NOMO-1 treated with DMSO at 0.1 percent for 48 hours (cell line): ENCODE measurements at regions not wholly inside any gene's neighbourhood (a gene's known extent, or its start where the extent isn't known, plus 50 kb on each side); places are given as distances from the start of the nearest gene placed in this dataset.

Source experiments
- DNase-seq: peaks from one replicate; lab custom pipeline; 2025; ENCODE audit not compliant: unreplicated experiment; lab: John Stamatoyannopoulos, UW

GRCh38 chr16:86207350-86207749 is 303.0 kb upstream of the FOXF1 start:
- no peak for DNase-seq

- DNase-seq: no peak
Measured at GRCh38 chr16:86209202-86209601, 301.1 kb upstream of the FOXF1 start.

GRCh38 chr16:86210403-86211193 is 299.7 kb upstream of the FOXF1 start:
- no peak for DNase-seq

- no peak for DNase-seq
Measured at GRCh38 chr16:86211265-86211664, 299.1 kb upstream of the FOXF1 start.

- no peak for DNase-seq
Measured at GRCh38 chr16:86211800-86212199, 298.5 kb upstream of the FOXF1 start.

GRCh38 chr16:86212706-86213436 is 297.5 kb upstream of the FOXF1 start:
- peak; percentile 54 for DNase-seq

GRCh38 chr16:86213437-86214205 is 296.7 kb upstream of the FOXF1 start:
- DNase-seq: peak; percentile 54

- DNase-seq: no peak
Measured at GRCh38 chr16:86214326-86215232, 295.7 kb upstream of the FOXF1 start.

- peak; percentile 4 for DNase-seq
Measured at GRCh38 chr16:86215233-86215978, 294.9 kb upstream of the FOXF1 start.

- DNase-seq: no peak
Measured at GRCh38 chr16:86215979-86216585, 294.2 kb upstream of the FOXF1 start.

GRCh38 chr16:86216591-86216990 is 293.7 kb upstream of the FOXF1 start:
- DNase-seq: no peak

GRCh38 chr16:86217001-86217890 is 293.1 kb upstream of the FOXF1 start:
- no peak for DNase-seq

GRCh38 chr16:86217891-86218270 is 292.4 kb upstream of the FOXF1 start:
- no peak for DNase-seq

GRCh38 chr16:86218479-86219170 is 291.7 kb upstream of the FOXF1 start:
- no peak for DNase-seq

GRCh38 chr16:86219655-86220445 is 290.5 kb upstream of the FOXF1 start:
- no peak for DNase-seq

GRCh38 chr16:86220561-86220960 is 289.8 kb upstream of the FOXF1 start:
- DNase-seq: no peak

GRCh38 chr16:86221085-86221484 is 289.2 kb upstream of the FOXF1 start:
- no peak for DNase-seq
